Esophagus squamous epithelium (tissue), 5 donors: ENCODE measurements at regions not wholly inside any gene's neighbourhood (a gene's known extent, or its start where the extent isn't known, plus 50 kb on each side); places are given as distances from the start of the nearest gene placed in this dataset.

Experiments used
- DNase-seq: peaks from one replicate; lab custom pipeline; 2025; lab: John Stamatoyannopoulos, UW
- H3K27ac ChIP-seq, 4 donors: fragments of 200-600 bp; sonication (generic); one replicate each; pipeline ENCODE4 v1.5.1; 2016 to 2019; ENCODE audit warnings: mild to moderate bottlenecking in 1 of 4
- H3K27me3 ChIP-seq, 4 donors: fragments of 200-600 bp; sonication (generic); 1 replicate in 3 of 4; 2 replicates in 1 of 4; pipeline versions ENCODE4 v1.5.1 to v1.6.0; 2017 to 2021; ENCODE audit warnings: antibody characterized with exemption in 1 of 4
- H3K36me3 ChIP-seq, 3 donors: fragments of 200-600 bp; sonication (generic); one replicate each; pipeline ENCODE4 v1.5.1; 2016 to 2019
- H3K4me1 ChIP-seq, 3 donors: fragments of 200-600 bp; sonication (generic); one replicate each; pipeline ENCODE4 v1.5.1; 2017 to 2019
- H3K4me3 ChIP-seq, 4 donors: fragments of 200-600 bp; sonication (generic); 1 replicate in 3 of 4; 2 replicates in 1 of 4; pipeline ENCODE4 v1.5.1; 2016 to 2019; ENCODE audit warnings: mild to moderate bottlenecking in 2 of 4, moderate library complexity in 1 of 4
- H3K9me3 ChIP-seq, 3 donors: fragments of 200-600 bp; sonication (generic); one replicate each; pipeline ENCODE4 v1.5.1; 2016 to 2019
- POLR2A ChIP-seq, 4 donors: fragments of 450-650 bp; IDR thresholded peaks; one replicate each; pipeline ENCODE4 v1.6.1; 2017; ENCODE audit warnings: antibody characterized with exemption in 4 of 4, mild to moderate bottlenecking in 4 of 4, moderate library complexity in 3 of 4
- WGBS, 2 donors: methylation state at CpG; one replicate each; pipeline ENCODE4 v1.1.5; 2018; 5-methylcytosine and 5-hydroxymethylcytosine counted together
- intact Hi-C: fragments of 100-400 bp; cut with DNase I; formaldehyde crosslinking; loops from one replicate; pipeline ENCODE4 v1.15.0; 2022
- TF ChIP-seq, protein P1 (sequence below), 6 experiments: fragments of 450-650 bp in 4 of 6; fragments of 200-600 bp in 2 of 6; sonication (generic) in 2 of 6; IDR thresholded peaks; one replicate each; pipeline ENCODE4 v1.5.1; 2016 to 2019; ENCODE audit warnings: antibody characterized with exemption in 6 of 6, mild to moderate bottlenecking in 4 of 6, moderate library complexity in 4 of 6
- donor health status: DM: yes; HTN: yes; CAD: no.

DNA sequence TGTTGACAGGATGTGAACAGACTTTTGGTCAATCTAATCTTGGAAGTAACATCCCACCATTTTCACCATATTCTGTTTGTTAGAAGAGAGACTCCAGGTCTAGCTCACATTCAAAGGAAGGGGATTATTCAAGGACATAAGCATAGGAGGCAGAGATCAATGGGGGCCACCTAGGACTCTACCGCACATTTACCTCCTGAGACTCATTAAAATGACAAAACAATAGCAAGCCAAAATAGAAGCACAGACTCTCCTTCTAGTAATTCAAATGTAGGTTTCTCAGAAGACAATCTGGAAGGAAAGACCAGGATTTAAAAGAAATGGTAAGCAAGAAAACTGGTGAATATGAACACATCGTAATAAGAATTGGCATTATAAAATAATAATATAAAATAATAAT, 156.4 kb upstream of the KYNU start:
- intact Hi-C loops = no loop called here
- no peaks in the 10 kb centered on the region for H3K9me3 ChIP-seq
- WGBS, 2 donors = 79 to 88% methylated on average over 2 of the region's 2 CpGs
- no peak for TF ChIP-seq POLR2A (IDR thresholded peaks at IDR 0.05)
- TF ChIP-seq, protein P1, sequence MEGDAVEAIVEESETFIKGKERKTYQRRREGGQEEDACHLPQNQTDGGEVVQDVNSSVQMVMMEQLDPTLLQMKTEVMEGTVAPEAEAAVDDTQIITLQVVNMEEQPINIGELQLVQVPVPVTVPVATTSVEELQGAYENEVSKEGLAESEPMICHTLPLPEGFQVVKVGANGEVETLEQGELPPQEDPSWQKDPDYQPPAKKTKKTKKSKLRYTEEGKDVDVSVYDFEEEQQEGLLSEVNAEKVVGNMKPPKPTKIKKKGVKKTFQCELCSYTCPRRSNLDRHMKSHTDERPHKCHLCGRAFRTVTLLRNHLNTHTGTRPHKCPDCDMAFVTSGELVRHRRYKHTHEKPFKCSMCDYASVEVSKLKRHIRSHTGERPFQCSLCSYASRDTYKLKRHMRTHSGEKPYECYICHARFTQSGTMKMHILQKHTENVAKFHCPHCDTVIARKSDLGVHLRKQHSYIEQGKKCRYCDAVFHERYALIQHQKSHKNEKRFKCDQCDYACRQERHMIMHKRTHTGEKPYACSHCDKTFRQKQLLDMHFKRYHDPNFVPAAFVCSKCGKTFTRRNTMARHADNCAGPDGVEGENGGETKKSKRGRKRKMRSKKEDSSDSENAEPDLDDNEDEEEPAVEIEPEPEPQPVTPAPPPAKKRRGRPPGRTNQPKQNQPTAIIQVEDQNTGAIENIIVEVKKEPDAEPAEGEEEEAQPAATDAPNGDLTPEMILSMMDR (IDR thresholded peaks at IDR 0.05) = no peak
- no peak for DNase-seq
- H3K36me3 ChIP-seq = no peaks in the 10 kb centered on the region
- no peaks in the 10 kb centered on the region for H3K27me3 ChIP-seq
- H3K27ac ChIP-seq = no peak overlapping the region
- no peak overlapping the region for H3K4me3 ChIP-seq
- H3K4me1 ChIP-seq = peaks cover 0 to 25% (median 6%) of the 10 kb centered on the region in 3 donors

DNA sequence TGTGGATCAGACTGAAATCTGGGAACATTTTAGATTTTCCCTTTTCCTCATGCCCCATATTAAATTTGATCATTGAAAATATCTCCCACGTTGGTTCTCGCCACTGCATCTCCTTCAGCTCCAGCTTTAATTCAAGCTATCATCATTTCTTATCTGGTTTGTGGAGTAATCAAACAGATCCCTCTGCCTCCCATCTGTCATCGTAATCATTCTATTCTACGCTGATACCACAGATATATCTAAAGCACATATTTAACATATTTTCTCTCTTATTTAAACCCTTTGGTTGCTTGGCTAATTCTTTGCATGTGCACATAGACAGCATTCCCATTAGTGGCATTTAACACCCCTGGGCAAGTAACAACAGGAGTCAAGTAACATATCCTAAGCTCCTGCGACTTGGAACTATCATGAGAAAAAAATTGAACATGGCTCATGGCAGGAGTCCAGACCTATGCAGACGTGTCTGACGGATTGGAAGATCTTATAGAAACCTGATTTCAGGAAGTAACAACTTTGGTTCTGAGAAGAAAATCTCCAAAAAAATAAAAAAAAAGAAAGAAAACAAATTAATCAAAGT, 158.8 kb upstream of the KYNU start:
- H3K9me3 ChIP-seq = no peaks in the 10 kb centered on the region
- H3K4me3 ChIP-seq = no peak overlapping the region
- peaks cover 0 to 25% (median 6%) of the 10 kb centered on the region in 3 donors for H3K4me1 ChIP-seq
- no peak overlapping the region for H3K27ac ChIP-seq
- H3K36me3 ChIP-seq = no peaks in the 10 kb centered on the region
- no peak for DNase-seq
- intact Hi-C loops = no loop called here
- WGBS, 2 donors = 57 to 85% methylated on average over 7 of the region's 7 CpGs
- no peak for TF ChIP-seq POLR2A (IDR thresholded peaks at IDR 0.05)
- TF ChIP-seq, protein P1 (IDR thresholded peaks at IDR 0.05) = no peak
- no peaks in the 10 kb centered on the region for H3K27me3 ChIP-seq

DNA sequence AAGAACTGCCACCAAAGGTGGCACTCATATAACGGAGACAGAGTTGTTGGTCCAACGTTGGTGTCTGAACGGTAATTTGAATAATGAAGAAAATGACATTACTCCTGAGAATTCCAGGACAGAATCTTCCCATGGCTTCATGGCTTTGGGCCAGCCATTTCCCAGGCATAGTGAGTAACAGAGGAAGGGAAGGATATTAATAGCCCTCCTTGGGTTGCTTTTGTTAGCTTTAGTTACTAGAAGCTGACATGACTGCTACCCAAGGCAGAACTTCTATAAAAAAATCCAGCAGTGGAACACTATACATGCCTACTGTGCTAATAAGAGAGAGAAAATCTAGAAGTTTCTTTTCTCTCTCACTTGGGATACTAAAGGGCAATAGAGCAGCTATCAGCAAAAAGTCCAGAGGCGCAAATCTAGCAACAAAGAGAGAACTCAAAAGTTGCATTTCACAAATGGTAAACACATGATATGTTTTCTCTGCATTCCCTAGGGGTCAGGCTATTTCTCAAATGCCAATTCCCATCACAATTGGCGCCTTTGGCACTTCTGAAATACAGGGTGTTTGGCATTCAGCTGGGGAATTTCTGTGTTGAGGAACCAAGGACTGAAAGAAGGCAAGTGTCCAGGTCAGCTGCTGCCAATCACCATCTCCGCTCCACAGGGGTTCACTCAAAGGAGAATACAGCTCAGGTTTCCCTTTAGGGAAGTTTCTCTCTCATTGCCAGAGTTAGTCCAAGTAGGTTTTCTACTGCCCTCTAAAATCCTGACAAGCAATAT, 160.8 kb upstream of the KYNU start:
- intact Hi-C loops = no loop called here
- no peaks in the 10 kb centered on the region for H3K36me3 ChIP-seq
- H3K4me1 ChIP-seq = peaks cover 0 to 25% (median 6%) of the 10 kb centered on the region in 3 donors
- no peak for TF ChIP-seq POLR2A (IDR thresholded peaks at IDR 0.05)
- TF ChIP-seq, protein P1 (IDR thresholded peaks at IDR 0.05) = no peak
- no peak overlapping the region for H3K4me3 ChIP-seq
- H3K27ac ChIP-seq = peak overlapping the region in 2 of 4 donors; percentile 20 to 31
- no peaks in the 10 kb centered on the region for H3K9me3 ChIP-seq
- DNase-seq = no peak
- WGBS, 2 donors = 66 to 68% methylated on average over 6 of the region's 6 CpGs
- H3K27me3 ChIP-seq = no peaks in the 10 kb centered on the region

DNA sequence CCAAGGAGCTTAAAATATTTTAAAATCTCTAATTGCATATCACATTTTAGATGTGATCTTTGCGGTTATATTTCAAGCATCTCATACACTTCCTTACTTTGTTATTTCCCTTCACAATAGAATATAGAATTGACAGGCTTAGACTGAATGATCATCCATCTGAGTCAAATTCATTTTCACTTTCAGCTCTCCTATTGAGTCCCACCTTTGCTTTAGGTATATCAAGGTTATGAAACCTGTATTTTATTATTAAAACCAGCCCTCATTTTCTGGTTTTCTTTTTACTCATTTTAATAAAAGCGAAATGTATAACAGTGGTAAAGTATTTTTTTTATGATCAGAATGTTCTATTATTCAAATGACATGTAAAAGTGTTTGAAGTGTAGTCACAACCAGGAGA, 162.9 kb upstream of the KYNU start:
- intact Hi-C loops = no loop called here
- no peaks in the 10 kb centered on the region for H3K9me3 ChIP-seq
- H3K27me3 ChIP-seq = no peaks in the 10 kb centered on the region
- 75 to 86% methylated on average over 2 of the region's 2 CpGs for WGBS, 2 donors
- peaks cover 0 to 25% (median 6%) of the 10 kb centered on the region in 3 donors for H3K4me1 ChIP-seq
- TF ChIP-seq, protein P1 (IDR thresholded peaks at IDR 0.05) = no peak
- TF ChIP-seq POLR2A (IDR thresholded peaks at IDR 0.05) = no peak
- H3K27ac ChIP-seq = no peak overlapping the region
- H3K4me3 ChIP-seq = no peak overlapping the region
- H3K36me3 ChIP-seq = no peaks in the 10 kb centered on the region
- no peak for DNase-seq

DNA sequence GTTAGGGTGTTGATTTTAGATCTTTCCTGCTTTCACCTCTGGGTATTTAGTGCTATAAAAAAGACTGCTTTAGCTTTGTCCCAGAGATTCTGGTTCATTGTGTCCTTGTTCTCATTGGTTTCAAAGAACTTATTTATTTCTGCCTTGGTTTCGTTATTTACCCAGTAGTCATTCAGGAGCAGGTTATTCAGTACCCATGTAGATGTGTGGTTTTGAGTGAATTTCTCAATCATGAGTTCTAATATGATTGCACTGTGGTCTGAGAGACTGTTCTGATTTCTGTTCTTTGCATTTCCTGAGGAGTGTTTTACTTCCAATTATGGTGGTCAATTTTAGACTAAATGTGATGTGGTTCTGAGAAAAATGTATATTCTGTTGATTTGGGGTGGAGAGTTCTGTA, 167.1 kb upstream of the KYNU start:
- intact Hi-C loops = no loop called here
- no peaks in the 10 kb centered on the region for H3K27me3 ChIP-seq
- no peak overlapping the region for H3K4me3 ChIP-seq
- H3K4me1 ChIP-seq = no peaks in the 10 kb centered on the region
- H3K27ac ChIP-seq = no peak overlapping the region
- no peak for TF ChIP-seq POLR2A (IDR thresholded peaks at IDR 0.05)
- TF ChIP-seq, protein P1 (IDR thresholded peaks at IDR 0.05) = no peak
- no peak for DNase-seq
- no peaks in the 10 kb centered on the region for H3K36me3 ChIP-seq
- no peaks in the 10 kb centered on the region for H3K9me3 ChIP-seq
- 45% methylated on average over 1 of the region's 1 CpG for WGBS, 2 donors
